ENCODE measurements at regions not wholly inside any gene's neighbourhood (a gene's known extent, or its start where the extent isn't known, plus 50 kb on each side); places are given as distances from the start of the nearest gene placed in this dataset.

DNA sequence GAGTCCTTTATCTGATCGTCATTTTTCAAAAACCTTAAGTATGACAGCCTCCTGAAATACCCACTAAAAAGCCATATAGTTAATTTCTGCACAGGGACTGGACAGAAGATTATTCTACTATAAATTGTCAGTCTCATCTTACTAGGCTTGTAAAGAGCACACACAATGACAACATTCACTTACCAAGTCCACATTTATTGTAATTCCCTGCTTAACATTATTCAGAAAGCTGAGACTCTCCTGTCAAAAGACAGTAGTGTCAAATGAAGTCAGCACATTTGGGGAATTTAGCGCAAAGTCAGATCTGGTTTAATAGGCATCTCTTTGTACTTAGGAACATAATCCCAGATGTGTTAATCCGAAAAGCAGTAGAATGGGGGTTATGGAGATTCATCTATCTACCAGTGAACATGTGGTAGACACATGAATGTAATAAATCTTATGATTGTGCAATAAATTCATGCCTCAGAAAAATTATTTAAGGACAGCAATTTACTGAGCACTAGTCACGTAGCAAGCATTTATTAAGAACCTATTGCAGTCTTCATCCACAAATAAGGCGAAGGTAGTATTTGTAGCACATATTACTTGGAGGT lies 224.6 kb upstream of the GPC6 start:
- DNase-seq (ENCODE audit: low read depth) = no peak
- H3K4me3 ChIP-seq (ENCODE audit: low read depth, low read length) = no peak overlapping the region
- TF ChIP-seq, protein P1, sequence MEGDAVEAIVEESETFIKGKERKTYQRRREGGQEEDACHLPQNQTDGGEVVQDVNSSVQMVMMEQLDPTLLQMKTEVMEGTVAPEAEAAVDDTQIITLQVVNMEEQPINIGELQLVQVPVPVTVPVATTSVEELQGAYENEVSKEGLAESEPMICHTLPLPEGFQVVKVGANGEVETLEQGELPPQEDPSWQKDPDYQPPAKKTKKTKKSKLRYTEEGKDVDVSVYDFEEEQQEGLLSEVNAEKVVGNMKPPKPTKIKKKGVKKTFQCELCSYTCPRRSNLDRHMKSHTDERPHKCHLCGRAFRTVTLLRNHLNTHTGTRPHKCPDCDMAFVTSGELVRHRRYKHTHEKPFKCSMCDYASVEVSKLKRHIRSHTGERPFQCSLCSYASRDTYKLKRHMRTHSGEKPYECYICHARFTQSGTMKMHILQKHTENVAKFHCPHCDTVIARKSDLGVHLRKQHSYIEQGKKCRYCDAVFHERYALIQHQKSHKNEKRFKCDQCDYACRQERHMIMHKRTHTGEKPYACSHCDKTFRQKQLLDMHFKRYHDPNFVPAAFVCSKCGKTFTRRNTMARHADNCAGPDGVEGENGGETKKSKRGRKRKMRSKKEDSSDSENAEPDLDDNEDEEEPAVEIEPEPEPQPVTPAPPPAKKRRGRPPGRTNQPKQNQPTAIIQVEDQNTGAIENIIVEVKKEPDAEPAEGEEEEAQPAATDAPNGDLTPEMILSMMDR (IDR thresholded peaks at IDR 0.05; ENCODE audit: low read depth, low read length, missing control alignments) = no peak
- in situ Hi-C loops (cut with HindIII; ENCODE audit: low sequenced_read_pairs) = no loop called here

DNA sequence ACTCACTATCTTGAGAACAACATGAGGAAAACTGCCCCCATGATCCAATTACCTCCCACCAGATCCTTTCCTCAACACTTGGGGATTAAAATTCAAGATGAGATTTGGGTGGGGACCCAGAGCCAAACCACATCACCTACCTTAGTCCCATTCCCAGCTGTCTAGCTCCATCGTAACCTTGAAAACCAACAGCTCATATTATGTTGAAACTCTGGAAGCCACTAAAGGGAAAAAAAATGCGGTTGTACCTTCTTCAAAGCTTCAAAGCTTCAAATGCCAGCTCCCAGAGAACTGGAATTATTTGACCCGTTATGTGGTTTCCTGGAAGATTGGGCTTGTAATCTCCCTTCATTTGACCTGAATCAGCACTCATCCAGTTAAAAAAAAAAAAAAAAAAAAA lies 223.1 kb upstream of the GPC6 start:
- TF ChIP-seq, protein P1 (IDR thresholded peaks at IDR 0.05; ENCODE audit: low read depth, low read length, missing control alignments) = no peak
- DNase-seq (ENCODE audit: low read depth) = no peak
- H3K4me3 ChIP-seq (ENCODE audit: low read depth, low read length) = no peak overlapping the region
- in situ Hi-C loops (cut with HindIII; ENCODE audit: low sequenced_read_pairs) = no loop called here

DNA sequence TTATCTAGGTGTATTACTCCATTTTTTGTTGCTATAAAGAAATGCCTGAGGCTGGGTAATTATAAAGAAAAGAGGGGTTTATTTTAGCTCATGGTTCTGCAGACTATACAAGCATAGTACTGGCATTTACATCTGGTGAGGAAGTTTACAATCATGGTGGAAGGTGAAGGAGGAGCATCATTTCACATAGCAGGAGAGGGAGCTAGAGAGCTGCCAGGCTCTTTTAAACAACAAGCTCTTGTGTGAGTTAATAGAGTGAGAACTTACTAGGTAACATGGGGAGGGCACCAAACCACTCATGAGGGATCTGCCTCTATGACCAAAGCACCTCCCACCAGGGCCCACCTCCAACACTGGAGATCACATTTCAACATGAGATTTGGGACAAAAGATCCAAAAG lies 221.7 kb upstream of the GPC6 start:
- TF ChIP-seq, protein P1 (IDR thresholded peaks at IDR 0.05; ENCODE audit: low read depth, low read length, missing control alignments) = no peak
- in situ Hi-C loops (cut with HindIII; ENCODE audit: low sequenced_read_pairs) = no loop called here
- no peak for DNase-seq (ENCODE audit: low read depth)
- no peak overlapping the region for H3K4me3 ChIP-seq (ENCODE audit: low read depth, low read length)

DNA sequence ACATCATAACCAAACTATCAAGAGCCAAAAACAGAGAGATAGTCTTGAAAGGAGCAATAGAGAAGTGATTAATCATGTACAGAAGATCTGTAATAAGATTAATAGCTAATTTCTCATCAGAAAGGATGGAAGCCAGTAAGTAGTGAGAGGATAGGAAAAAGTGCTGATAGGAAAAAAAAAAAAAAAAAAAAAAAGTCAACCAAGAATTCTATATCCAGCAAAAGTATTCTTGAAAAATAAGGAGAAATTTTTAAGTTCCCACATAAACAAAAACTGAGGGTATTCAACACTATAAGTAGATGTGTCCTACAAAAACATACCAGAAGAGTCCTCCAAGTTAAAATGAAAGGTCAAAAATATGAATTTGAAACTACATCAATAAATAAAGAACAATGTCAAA lies 218.7 kb upstream of the GPC6 start:
- H3K4me3 ChIP-seq (ENCODE audit: low read depth, low read length) = no peak overlapping the region
- in situ Hi-C loops (cut with HindIII; ENCODE audit: low sequenced_read_pairs) = no loop called here
- TF ChIP-seq, protein P1 (IDR thresholded peaks at IDR 0.05; ENCODE audit: low read depth, low read length, missing control alignments) = no peak
- DNase-seq (ENCODE audit: low read depth) = no peak

DNA sequence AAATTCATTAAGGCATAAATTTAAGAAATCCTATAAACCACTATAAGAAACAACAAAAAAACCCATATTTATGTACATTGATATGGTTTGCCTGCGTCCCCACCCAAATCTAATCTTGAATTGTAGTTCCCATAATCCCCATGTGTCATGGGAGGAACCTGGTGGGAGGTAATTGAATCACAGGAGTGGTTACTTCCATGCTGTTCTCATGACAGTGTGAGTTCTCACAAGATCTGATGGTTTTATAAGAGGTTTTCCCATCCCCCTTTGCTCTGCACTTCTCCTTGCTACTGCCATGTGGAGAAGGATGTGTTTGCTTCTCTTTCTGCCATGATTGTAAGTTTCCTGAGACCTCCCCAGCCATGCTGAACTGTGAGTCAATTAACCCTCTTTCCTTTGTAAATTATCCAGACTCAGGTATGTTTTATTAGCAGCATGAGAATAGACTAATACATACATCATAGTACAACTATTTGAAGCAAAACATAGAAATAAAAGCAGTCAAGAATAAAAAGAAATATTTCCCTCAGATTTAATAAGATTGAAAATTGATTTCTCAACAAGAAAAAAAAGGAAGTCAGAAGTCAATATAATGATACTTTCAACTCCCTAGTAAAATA lies 209.0 kb upstream of the GPC6 start:
- H3K4me3 ChIP-seq (ENCODE audit: low read depth, low read length) = no peak overlapping the region
- DNase-seq (ENCODE audit: low read depth) = no peak
- in situ Hi-C loops (cut with HindIII; ENCODE audit: low sequenced_read_pairs) = no loop called here
- TF ChIP-seq, protein P1 (IDR thresholded peaks at IDR 0.05; ENCODE audit: low read depth, low read length, missing control alignments) = no peak

DNA sequence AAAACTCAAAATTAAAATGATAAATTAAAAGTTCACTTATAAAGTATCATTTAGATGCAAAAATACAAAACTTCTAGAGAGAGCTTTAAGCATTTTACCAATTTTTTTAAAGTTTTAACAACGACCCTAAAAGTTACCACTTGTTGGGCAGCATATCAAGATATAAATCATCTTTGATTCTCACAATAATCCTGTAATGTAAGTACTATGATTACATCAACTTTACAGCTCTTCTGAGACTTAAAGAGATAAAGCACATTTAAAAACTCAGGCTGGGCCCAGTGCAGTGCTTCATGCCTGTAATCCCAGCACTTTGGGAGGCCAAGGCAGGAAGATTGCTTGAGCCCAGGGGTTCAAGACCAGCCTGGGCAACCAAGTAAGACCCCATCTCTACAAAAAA lies 202.7 kb upstream of the GPC6 start:
- no peak for DNase-seq (ENCODE audit: low read depth)
- H3K4me3 ChIP-seq (ENCODE audit: low read depth, low read length) = no peak overlapping the region
- TF ChIP-seq, protein P1 (IDR thresholded peaks at IDR 0.05; ENCODE audit: low read depth, low read length, missing control alignments) = no peak
- in situ Hi-C loops (cut with HindIII; ENCODE audit: low sequenced_read_pairs) = no loop called here

Data from astrocyte of the cerebellum (primary cell).